Ishikawa (cell line): ENCODE measurements at regions not wholly inside any gene's neighbourhood (a gene's known extent, or its start where the extent isn't known, plus 50 kb on each side); places are given as distances from the start of the nearest gene placed in this dataset.

Source experiments
- CEBPB ChIP-seq: IDR thresholded peaks from 2 replicates; pipeline ENCODE4 v1.6.1; 2012
- CREB1 ChIP-seq: IDR thresholded peaks from 2 replicates; pipeline ENCODE4 v1.6.1; 2012; ENCODE audit warnings: low read depth
- EGR1 ChIP-seq: IDR thresholded peaks from 2 replicates; pipeline ENCODE4 v1.6.1; 2012
- EP300 ChIP-seq: IDR thresholded peaks from 2 replicates; pipeline ENCODE4 v1.6.1; 2012; ENCODE audit warnings: borderline replicate concordance
- FOXM1 ChIP-seq: IDR thresholded peaks from 2 replicates; pipeline ENCODE4 v1.6.1; 2012; ENCODE audit warnings: low read depth, borderline replicate concordance
- MAX ChIP-seq: IDR thresholded peaks from 2 replicates; pipeline ENCODE4 v1.6.1; 2012
- NFIC ChIP-seq: IDR thresholded peaks from 2 replicates; pipeline ENCODE4 v1.6.1; 2012
- RAD21 ChIP-seq: IDR thresholded peaks from 2 replicates; pipeline ENCODE4 v1.6.1; 2012; ENCODE audit warnings: low read depth
- REST ChIP-seq: IDR thresholded peaks from 2 replicates; pipeline ENCODE4 v1.6.1; 2012; ENCODE audit warnings: low read depth, mild to moderate bottlenecking
- TAF1 ChIP-seq: IDR thresholded peaks from 2 replicates; pipeline ENCODE4 v1.6.1; 2012; ENCODE audit warnings: low read depth, mild to moderate bottlenecking
- TCF12 ChIP-seq: IDR thresholded peaks from 2 replicates; pipeline ENCODE4 v1.6.1; 2012; ENCODE audit warnings: low read depth
- TEAD4 ChIP-seq: IDR thresholded peaks from 2 replicates; pipeline ENCODE4 v1.6.1; 2012
- USF1 ChIP-seq: IDR thresholded peaks from 2 replicates; pipeline ENCODE4 v1.6.1; 2012
- YY1 ChIP-seq: IDR thresholded peaks from 2 replicates; pipeline ENCODE4 v1.6.1; 2012; ENCODE audit warnings: low read depth
- ZBTB7A ChIP-seq: IDR thresholded peaks from 2 replicates; pipeline ENCODE4 v1.6.1; 2012; ENCODE audit warnings: low read depth

GRCh38 chr7:50943482-50943881, 160.8 kb upstream of the GRB10 start:
- TF ChIP-seq NFIC (no peak), TAF1 (no peak), TEAD4 (no peak), YY1 (no peak), CREB1 (no peak), EGR1 (no peak), ZBTB7A (no peak), FOXM1 (no peak), REST (no peak), EP300 (no peak), TCF12 (no peak), RAD21 (no peak), MAX (no peak), CEBPB (no peak), USF1 (no peak)

GRCh38 chr7:50941525-50941924, 158.8 kb upstream of the GRB10 start:
- TF ChIP-seq USF1 (no peak), NFIC (no peak), EP300 (no peak)

GRCh38 chr7:50940621-50941020, 157.9 kb upstream of the GRB10 start:
- TF ChIP-seq REST: no peak
- TF ChIP-seq TCF12: no peak
- no peak for TF ChIP-seq TAF1
- no peak for TF ChIP-seq MAX
- TF ChIP-seq EP300: no peak
- no peak for TF ChIP-seq RAD21
- TF ChIP-seq FOXM1: no peak

- TF ChIP-seq YY1 (no peak), NFIC (no peak), REST (no peak), TCF12 (no peak), TAF1 (no peak), FOXM1 (no peak), ZBTB7A (no peak), TEAD4 (no peak), EGR1 (no peak), USF1 (no peak), MAX (no peak)
These were observed 156.3 kb upstream of the GRB10 start for GRCh38 chr7:50939021-50939420.
